NCI-H510A treated with DMSO at 0.1 percent for 48 hours (cell line): ENCODE measurements at regions not wholly inside any gene's neighbourhood (a gene's known extent, or its start where the extent isn't known, plus 50 kb on each side); places are given as distances from the start of the nearest gene placed in this dataset.
"Not testable (repeated sequence)": the region's sequence is repeated elsewhere in the genome, so short reads cannot be mapped to it uniquely, and the experiment has no call there.

Experiments
- DNase-seq: peaks from one replicate; lab custom pipeline; 2025; lab: John Stamatoyannopoulos, UW

DNA sequence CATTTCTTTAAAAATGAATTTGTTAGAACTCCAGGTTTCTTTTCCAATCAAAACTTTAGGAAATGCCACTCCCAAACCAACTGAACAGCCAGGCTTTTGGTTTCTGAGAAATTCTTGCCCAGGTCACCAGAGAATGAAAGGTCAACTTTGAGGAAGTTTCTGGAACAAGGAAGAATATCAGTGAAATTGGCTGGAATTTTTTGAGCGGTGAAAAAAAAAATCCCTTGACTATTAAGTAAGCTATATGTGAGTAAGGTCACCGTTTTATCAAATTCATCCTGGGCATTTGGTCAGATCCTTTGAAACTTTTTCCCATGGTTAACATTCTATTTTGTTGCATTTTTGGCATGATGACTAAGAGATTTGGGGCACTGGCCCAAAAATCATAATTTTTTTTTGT, 469.3 kb downstream of the LTN1 start:
- no peak for DNase-seq

DNA sequence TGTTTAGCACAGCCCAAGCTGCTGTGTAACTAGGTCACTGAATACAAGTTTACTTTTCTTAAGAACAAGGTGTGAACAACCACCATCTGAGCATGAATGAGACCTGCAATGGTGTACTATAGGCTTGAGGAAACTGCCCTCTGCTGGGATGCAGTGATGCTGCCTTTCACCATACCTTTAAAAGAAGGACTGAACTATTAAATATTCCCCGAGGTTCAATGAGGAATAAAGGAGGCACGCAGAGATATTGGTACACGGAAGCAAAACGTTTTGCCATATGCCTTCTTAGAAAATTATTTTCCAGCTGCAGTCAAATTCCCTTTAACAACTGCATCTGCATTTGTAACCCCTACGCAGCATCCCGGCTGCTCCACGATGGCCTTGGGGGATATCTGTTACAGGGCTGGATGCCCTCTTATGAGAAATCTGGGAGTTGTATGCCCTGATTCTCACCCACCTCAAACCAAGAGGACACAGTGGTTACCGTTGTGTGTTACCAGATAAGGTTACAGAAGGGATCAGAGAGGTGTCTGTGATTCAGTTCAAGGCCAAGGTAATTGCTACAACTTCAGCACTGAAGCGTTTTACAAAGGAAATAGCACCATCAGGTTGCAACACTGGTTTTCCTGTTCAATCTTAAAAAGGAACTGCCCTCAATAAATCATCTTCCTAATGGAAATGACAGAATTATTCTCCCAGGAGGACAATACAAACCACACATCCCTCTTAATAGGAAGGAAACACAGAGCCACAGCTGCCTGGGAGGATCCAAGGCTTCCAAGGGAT, 470.5 kb downstream of the LTN1 start:
- DNase-seq: no peak

DNA sequence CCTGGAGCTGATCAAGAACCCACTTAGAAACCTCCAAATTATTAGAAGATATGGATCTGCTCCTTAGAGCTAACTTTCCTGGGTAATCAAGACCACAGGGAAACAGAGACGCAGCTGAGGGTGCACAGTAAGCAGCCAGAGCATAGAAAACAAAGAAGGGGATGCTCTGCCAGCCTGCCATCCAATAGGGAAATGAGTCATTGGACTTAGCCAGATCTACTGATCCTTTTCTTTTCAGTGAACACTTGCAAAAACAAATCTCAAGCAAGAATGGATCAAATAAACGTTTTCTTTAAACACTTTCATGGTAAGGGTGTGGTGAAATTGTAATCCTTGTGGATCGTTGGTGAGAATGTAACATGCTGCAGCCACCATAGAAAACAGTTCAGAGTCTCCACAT, 474.0 kb downstream of the LTN1 start:
- DNase-seq: no peak

DNA sequence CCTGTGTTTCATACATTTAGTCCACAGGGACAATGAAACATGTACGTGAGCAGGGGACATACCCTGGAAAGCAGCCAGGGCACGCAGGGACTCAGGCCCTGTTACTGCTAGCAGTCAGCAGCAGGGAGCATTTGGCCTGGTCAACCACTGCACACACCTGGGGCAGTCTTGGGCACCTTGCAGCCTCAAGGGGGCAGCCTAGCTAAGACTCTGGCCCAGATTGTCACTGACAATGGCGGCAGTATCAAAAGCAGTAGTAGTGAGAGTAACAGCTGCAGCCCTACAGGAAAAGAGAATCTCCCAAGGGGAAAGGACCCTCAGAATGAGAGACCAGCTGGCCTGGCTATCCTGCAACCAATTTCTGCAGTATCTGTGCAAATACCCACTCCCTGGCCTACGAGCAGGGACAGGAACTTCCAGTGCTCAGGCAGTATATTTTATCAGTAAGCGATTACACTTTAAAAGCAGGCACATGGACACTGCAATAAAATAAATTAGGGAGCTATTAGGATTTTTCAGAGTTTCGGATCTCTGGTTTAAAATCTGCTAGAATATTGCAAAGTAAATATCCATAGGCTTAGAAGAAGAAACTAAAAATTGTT, 475.6 kb downstream of the LTN1 start:
- no peak for DNase-seq

DNA sequence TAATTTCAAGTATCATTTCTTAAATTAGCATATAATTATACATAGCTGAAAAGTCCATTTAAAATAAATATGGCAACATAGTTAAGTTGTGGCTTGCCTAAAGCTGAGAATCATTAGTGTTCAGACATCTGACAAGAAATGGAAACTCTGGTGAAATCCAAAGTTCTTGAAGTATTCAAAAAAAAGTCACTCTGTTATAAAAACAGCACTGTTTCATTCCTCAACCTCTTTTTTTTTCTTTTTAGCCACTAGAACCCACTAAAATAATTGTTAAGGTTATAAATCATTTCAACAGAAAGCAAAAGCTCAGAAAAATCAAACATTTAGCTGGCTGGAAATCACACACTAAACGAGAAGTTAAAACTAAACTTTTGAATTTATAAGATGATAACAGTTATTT, 476.7 kb downstream of the LTN1 start:
- no peak for DNase-seq

DNA sequence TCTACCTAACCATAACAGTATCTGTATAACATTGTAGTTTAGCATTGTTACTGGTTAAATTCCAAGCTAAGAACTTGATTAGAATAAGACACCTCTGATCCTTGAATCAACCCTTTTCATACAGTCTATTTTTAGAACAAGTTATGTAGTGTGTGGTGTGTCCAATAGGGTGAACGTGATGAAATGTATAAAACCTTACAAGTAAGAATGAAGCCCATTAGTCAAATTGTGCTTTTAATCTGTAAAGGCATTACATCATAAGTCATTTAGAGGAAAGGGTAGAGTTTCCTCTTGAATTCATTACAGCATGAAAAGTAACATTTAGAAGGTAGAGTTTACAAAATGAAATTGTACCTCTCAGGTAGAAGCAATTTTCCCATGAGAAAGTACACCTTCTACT, 479.2 kb downstream of the LTN1 start:
- no peak for DNase-seq

DNA sequence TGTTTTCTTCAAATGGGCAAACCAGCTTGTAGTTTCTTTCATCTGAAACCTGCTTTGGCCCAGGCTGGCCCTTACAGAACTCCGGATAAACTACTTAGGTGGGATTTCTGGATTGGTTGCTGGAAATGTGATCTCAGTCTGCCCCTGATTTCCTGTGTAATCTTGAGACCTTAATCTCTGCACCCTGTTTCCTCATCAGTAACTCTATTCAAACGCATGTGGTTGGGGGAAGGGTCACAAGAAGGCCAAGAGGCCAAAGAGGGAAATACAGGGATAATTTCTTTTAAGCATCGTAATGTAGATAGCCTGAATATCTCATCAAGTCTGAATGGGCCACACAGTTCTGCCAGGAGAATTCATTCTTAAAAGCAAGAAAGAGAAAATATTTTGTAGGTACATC, 483.6 kb downstream of the LTN1 start:
- DNase-seq: no peak

DNA sequence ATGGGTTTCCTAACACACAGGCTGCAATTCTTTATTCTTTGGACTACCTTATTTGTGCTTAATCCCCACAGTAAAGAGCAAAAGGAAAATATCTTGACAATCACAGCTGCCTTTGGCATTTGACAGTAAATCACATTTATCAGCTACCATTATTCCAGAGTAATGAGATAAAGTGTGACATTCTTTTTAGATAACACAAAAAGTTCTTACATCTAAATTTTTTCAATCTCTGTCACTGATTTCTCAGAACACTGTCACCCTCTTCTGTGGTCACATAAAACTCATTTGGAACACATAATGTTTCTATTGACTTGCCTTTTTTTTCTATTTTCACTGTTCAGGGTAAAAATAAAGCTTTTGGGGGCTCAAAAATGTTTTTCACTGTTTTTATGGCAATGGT, 484.6 kb downstream of the LTN1 start:
- no peak for DNase-seq

DNA sequence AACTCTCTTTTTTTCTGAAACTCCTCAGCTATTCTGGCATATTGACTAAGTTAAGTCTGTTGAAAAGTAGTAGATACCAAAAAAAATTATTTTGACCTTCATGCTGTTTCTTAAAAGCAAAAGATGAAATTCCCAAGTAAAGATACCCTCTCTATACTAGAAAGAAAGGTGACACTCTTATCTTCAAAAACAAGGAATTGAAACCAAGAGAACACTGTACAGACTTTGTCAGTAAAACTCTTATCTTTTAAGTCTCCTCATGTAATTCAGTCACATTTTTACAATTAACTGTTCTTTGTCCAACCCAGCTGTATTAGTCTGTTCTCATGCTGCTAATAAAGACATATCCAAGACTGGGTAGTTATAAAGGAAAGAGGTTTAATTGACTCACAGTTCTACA, 496.2 kb downstream of the LTN1 start:
- DNase-seq: no peak

DNA sequence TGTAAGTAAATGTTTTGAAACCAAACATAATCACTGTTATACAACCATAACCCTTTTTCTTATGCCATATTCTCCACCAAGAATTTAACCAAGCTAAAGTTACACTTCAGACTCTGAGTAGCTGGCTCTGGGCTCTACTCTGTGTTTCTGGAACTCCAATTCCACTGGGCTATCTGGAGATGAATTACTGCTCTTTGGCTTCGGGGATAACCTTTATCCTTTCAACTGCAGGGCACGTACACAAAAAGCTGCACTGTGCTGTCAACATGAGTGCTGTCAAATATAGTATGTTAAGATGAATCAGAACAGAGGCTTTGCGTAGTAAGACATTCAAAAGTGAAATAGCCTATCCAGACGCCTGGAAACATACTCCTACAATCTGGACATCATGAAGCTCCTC, 500.6 kb downstream of the LTN1 start:
- DNase-seq: no peak

DNA sequence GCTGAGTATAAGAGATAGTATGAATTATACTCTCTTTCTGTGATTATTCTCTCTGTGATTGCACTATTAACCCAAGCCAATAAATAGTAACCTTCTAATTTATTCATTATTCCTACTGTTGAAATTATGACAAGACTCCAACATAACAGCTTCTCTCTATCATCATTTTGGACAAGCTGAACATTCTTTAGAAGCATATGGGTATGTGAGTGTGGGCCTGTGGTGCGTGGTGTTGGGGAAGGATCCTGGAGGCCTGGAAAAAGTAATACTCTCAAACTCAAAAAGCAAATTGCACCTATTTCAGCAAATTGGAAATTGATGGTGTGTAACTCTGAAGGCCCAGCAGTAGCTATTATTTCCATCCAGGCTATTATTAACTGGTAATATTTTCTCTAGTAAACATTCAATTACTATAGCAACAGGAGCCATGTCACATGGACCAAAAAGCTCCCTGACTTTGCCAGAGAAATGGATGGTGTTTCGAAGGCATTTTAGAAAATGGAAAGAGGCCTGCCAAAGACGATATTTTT, 502.8 kb downstream of the LTN1 start:
- DNase-seq: no peak

DNA sequence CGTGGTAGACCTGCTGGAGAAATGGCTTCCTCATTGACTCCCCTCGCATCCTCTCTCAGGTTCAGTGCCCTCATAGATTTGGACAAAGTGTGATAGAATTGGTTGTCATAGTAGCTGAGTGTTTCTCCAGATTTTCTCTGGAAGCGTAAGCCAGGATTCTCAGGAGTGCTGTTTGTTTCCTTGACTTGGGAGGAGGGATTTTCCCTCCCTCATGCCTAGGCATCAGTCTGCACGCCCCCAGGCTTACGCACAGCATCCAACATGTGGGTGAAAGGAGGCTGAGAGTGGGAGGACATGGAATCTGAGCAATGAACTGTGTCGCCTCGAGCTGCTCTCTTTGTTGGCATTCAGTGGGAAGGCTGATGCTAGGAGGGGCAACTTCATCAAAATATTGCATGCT, 503.5 kb downstream of the LTN1 start:
- DNase-seq: no peak

DNA sequence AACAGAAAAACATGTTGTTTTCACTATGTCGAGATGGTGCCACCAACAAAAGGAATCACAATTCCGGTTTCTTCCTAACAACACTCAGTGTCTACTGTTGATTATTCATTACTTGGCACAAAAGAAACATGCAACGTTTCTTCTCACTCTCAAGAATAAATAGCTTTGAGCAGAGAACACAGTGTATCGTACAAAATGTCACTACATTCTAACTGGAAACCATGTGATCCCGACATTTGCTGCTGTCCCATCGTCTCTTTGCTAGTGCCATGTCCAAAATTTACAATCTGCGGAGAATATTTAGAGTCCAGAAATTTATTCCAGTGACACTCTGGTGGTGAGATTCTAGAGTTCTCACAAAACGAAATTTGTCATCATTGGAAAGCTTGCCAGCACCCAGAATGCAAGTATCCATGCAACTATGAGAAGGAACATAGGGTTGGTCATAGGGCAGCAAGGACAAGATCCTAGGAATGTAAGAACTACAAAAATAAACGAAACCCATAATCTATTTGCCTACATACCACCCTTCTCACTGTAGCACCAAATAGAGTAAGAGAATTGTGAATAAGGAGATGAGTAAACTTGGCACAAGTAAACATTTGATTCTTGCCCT, 505.1 kb downstream of the LTN1 start:
- DNase-seq: no peak

DNA sequence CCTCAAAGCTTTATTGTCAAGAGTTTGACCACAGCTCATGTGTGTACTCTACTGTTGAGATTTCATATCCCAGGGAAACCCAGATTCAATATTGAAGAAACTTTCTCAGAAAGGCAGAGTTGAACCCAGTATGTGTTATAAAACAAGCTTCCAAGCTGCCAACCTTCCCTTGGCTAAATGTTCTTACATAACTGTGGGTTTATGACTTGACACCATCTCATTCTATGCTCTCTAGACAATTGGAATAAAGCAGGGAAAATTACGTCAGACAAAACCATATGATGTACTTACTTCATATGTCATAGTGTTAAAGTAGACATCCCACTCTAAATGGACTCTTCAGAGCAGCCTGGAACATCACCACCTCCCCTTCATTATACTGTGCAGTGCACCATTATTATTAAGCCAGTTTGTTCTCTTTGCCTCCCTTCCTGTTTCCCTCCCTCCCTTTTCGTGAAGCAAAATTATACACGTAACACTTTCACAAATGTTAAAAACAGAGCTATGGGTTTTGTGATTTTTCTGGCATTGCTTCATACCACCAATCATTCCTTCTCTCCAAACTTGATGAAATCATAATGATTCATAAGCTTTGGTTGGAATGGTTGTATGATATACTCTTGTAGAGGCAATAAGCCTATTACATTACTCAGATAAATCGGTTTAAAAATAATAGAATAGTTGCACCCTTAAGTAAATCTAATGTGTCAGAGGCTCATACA, 507.2 kb downstream of the LTN1 start:
- DNase-seq: no peak

DNA sequence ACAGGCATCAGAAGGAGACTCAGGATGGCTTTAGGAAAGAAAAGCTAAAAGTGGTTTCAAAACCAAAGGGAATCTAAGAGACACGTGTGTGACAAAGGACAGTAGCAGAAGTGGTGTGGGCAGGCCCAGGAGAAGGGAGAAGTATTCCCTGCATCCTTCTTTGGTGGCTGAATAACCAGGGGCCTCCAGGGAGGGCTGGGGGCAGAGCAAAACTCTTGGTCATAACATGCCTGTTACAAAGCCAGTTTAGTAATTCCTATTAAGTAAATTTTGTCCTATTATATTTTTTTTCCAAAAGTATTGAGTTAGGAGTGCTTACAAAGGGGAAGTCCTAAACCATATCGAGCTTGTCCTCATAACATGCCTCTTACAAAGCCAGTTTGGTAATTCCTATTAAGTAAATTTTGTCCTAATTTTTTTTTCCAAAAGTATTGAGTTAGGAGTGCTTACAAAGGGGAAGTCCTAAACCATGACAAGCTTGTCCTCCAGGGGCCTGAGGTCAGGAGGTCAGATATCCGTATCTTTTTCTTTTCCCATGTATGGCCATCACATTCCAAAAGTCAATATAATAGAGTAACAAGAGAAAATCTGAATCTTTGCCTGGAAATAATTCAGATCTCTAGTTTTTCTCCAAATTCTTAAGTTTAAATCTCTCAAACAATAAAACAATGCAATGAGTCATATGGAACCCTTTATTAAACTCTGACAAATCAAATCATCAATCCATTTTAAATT, 509.2 kb downstream of the LTN1 start:
- no peak for DNase-seq

DNA sequence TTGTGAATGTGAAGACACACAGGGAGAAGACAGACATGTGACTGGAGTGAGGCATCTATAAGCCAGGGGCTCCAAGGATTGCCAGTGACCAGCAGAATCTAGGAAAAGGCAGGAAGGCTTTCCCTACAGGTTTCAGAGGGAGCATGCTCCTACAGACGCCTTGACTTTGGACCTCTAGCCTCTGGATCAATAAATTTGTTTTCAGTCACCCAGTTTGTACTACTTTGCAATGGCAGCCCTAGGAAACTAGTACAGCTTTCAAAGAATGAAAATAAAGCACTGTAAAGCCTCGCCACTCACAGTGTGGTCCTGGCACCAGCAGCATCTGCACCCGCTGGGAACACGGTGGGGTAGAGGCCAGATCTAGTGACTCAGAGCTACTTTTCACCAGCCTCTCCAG, 510.0 kb downstream of the LTN1 start:
- DNase-seq: no peak

DNA sequence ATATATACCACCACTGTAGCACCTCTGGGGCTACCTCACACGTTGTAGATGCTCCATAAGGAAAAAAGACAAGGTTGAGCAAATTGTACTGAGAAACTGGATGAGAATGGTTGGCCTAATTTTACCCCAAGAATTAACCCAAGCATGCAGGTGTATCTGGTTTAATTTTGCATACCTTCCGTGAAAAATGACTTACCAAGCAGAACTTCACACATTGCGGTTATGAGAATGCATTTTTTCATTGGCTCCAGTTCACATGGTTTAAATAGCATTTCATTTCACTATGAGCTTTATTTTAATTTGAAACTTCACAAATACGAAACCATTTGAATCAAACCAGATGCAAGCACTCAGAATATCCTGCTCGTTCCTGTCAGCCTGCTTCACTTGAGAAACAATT, 512.2 kb downstream of the LTN1 start:
- DNase-seq: no peak

DNA sequence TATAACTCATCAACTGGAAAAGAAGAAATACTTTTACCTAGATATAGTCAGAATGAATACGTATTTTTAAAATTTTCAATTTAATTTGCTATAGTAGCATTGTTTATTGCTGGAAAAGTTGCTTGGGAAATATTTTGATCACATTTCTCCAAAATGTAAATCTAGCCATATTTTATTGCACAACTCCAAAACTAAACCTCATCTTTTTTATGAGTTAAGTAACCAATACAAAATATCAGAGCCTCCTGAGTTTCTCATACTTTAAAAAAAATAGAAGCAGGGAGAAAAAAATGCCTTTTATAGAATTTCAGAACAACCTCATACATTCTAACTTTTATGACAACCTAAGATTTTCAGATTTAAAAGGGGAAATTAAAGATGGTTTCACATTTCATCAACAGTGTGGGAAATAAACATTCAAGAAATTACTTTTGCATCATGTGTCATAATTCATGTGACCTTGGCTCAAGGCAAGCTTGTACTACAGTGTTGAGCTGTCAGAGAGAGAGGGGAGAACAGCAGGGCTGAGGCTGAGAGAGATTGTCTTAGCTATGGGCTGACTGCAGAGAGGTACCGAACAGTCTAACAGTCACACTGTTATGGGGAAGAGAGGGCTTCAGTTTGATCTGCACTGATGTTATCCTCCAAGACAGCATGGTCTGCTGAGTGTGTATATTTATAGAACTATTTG, 519.0 kb downstream of the LTN1 start:
- no peak for DNase-seq

DNA sequence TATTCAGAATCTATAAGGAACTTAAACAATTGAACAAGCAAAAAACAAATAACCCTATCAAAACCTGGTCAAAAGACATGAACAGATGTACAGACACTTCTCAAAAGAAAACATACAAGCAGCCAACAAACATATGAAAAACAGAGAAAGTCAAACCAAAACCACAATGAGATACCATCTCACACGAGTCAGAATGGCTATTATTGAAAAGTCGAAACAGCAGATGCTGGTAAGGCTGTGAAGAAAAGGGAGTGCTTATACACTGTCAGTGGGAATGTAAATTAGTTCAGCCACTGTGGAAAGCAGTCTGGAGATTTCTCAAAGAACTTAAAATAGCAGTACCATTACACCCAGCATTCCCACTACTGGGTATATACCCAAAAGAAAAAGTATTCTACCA, 520.1 kb downstream of the LTN1 start:
- not testable (repeated sequence) for DNase-seq

DNA sequence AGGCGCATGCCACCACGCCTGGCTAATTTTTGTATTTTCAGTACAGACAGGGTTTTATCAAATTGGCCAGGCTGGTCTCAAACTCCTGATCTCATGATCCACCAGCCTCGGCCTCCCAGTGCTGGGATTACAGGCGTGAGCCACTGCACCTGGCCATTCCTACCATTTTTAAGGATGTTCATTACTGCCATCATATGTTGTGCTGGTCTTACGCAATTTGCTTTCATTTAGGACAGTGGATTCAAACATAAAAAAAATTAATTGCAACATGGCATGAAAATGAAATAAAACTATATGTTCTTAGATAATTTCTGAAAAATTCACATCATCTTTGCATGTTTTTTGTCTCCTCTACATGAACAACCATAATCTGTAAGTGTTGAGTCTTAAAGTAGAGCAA, 527.7 kb downstream of the LTN1 start:
- no peak for DNase-seq

DNA sequence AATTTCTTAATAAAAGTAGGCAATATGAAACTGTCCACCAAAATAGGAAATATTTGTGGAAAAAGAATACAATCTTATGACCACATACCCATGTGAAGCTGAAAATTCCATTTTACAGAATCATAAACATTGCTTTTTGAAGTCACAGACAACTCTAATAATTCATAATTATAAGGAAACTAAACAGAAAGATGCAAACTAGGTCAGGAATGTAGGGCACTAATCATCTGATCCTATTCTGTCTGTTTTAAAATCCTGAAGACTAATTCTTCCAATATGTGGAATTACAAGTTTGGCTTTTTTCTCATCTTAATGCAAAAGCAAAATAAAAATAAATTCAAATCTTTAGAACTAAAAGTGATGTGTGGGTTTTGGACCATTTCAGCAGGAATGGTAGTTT, 528.6 kb downstream of the LTN1 start:
- DNase-seq: no peak
